SIG-M5 treated with dmso at 0.1 percent for 504 hours (cell line): ENCODE measurements at regions not wholly inside any gene's neighbourhood (a gene's known extent, or its start where the extent isn't known, plus 50 kb on each side); places are given as distances from the start of the nearest gene placed in this dataset.
"Not testable (repeated sequence)": the region's sequence is repeated elsewhere in the genome, so short reads cannot be mapped to it uniquely, and the experiment has no call there.

Source experiments
- DNase-seq: peaks from one replicate; lab custom pipeline; 2025; ENCODE audit not compliant: unreplicated experiment; lab: John Stamatoyannopoulos, UW

DNA sequence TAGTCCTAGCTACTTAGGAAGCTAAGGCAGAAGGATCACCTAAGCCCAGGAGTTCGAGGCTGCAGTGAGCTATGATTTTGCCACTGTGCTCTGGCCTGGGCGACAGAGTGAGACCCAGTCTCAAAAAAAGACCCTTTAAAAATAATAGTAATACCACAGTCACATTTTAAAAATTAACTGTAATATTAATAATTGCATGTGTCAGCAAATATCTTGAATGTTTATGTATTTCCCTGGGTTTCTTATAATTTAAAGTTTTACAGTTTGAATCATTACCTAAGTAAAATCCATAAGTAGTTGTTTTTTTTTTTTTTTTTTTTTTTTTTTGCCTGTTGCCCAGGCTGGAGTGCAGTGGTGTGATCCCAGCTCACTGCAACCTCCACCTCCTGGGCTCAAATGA, 69.2 kb downstream of the LYZL2 start:
- no peak for DNase-seq

DNA sequence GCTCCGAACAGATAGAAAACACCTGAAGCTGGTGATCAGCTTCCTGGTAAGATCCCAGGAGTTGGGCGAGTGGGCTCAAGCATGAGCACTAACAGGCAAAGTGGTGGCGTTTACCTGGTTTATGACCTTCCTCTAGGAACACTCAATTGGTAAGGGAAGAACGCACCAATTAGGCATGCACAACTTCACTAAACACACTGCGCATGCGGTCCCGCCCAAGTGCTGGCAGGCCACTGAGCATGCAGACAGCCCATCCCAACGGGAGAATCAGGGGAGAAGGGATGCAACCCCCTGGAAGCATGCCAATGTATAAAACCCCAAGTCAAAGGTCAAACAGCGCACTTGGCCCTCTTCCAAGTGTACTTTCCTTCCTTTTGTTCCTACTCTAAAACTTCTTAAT, 70.4 kb downstream of the LYZL2 start:
- DNase-seq = no peak

DNA sequence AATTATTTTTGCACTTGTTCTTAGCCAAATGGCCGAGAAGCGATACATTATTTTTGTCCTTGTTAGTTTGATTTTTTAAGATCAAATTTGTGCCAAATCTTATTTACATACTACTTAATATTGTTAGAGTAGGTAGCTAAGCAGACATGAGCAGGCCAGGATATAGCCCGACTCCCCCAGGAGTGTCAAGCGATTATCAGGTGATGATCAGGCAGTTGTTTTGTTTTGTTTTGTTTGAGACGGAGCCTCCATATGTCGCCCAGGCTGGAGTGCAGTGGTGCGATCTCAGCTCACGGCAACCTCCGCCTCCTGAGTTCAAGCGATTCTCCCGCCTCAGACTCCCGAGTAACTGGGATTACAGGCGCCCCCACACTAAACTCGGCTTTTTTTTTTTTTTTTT, 71.1 kb downstream of the LYZL2 start:
- DNase-seq = no peak

DNA sequence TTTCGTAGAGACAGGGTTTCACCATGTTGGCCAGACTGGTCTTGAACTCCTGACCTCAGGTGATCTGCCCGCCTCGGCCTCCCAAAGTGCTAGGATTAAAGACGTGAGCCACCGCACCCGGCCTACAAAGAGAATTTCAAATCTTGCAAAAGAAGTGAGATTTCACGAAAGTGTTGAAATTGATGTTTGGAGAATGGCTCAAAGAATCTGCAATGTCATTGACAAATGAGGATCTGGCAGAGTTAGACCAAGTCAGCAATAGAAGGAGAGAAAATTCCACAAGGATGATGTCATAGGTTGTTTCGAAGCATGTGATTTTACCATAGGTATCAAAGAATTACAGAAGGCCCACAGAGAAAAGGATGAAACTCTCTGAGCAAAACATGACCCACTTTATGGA, 71.7 kb downstream of the LYZL2 start:
- peak; percentile 37 for DNase-seq

DNA sequence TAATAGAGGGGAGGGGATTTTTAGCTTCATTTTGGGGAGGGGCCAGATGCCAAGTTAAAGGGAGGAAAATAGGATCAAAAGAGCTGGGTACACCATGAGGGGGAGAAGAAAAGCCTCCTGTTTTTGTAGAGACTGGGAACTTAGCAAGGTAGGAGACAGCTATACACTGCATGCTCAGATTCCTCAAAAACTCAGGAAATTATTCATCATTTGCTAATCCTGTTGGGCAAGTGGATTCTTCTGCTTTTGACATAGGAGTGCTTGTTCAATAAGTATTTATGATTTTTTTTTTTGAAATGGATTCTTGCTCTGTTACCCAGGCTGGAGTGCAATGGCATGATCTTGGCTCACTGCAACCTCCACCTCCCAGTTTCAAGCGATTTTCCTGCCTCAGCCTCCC, 73.4 kb downstream of the LYZL2 start:
- DNase-seq = no peak

DNA sequence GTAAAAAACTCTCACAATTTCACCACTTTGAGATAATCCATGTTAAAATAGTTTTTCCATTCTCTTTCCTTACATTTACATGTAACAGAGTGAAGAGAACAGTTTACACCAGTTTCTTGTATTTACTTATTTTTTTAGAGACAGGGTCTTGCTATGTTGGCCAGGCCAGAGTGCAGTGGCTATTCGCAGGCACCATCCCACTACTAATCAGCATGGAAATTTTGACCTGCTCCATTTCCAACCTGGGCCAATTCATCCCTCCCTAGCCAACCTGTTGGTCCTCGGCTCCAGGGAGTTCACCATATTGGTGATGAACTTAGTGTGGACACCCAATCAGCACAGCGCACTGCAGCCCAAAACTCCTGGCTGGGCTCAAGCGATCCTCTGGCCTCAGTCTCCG, 74.1 kb downstream of the LYZL2 start:
- DNase-seq = no peak

DNA sequence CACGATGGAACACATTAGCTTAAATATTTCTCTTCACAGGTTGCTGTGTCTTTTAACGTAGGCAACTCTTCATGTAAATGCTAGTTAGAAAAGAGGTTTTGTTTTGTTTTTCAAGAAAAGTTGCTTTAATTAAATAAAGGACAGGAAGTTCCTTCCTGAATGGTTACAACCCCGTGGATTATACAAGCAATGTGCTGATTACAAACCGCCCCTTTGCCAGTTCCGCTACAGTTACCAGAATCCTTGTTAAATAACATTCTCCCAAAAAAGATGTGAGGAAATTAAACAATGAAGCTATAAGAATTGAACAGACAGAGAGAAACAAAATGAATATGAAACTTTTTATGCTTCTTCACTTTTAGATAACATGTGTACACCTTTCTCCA, 75.1 kb downstream of the LYZL2 start:
- no peak for DNase-seq

DNA sequence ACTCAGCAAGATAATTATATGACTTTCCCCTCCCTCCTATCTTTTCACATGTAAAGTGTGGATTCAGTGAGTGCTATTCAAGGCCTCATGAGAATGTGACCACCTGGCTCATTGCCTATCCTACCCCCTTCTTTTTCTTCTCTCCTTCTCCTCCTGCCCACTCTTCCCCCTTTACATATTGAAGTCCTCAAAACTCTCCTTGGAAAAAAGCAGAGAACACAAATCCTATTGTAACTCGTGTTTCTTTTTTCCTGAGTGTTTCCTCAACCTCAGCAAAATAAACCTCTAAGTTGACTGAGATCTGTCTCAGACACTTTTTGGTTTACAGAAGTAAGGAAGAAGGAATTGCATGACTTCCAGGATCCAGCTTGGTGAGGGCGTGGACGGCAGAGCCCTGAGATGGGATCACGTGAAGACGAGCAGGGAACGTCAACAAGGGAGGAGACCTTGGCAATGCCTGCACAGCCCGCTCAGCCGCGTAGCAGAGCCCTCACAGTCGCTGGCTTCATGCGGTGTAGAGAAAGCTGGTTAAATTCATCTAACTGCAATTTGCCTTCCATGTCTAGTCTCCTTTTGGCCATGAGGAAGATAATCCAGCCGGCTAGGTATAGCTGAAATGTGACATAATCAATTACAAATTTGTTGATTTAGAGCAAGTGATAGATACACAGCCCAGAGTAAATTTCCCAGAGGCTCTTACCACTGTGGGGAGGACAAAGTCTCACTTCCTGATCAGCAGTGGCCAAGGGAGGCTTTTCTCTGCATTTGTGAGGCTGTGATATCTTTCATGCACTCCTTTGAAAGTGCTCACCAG, 75.7 kb downstream of the LYZL2 start:
- no peak for DNase-seq

DNA sequence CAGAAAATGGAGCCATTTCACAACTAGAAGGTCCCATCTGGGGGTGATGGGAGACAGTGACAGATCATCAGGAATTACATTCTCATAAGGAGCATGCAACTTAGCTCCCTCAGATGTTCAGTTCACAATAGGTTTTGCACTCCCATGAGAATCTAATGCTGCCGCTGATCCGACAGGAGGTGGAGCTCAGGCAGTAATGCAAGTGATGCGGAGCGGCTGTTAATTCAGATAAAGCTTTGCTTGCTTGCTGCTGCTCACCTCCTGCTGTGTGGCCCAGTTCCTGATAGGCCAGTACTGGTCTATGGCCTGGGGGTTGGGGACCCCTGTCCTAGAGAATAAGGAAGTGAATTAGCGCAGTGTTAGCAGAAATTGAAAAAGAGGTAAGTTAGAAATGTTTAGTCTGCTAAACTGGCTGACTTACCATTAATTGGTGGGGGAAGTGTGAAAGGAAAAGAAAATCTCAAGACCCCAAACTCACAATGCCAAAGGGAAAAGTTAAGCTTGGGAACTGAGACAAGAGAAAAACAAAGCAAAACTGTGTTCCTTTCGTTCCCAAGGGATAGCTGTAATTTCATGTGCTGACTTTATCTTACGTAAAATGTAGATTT, 76.4 kb downstream of the LYZL2 start:
- DNase-seq = no peak

DNA sequence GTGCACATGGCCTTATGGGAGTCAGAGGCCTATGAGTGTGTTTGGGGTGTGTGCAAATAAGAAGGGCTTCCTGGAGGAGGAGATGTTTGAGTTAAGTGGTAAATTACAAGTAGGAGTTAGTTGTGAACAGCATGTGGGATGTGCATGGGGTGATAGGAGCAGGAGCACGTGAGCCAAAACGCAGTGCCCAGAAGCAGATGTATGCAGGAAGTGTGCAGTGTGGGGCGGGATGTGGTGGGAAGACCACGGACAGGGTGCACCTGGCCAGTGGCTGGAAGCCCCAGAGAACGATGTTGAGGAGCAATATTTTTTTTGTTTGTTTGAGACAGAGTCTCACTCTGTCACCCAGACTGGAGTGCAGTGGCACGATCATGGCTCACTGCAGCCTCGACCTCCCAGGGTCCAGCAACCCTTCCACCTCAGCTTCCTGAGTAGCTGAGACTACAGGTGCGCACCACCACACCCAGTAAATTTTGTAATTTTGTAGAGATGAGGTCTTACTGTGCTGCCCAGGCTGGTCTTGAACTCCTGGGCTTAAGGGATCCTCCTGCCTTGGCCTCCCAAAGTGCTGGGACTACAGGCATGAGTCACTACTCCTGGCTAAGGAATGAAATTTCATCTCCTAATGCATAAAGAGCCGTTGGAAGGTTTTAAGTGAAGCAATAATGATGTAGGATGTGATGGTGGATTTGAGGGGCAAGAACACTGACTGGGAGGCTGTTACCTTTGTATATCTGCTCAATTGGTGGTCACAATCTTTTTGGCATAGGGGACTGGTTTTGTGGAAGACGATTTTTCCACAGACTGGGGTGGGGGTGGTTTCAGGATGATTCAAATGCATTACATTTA, 78.4 kb downstream of the LYZL2 start:
- no peak for DNase-seq

DNA sequence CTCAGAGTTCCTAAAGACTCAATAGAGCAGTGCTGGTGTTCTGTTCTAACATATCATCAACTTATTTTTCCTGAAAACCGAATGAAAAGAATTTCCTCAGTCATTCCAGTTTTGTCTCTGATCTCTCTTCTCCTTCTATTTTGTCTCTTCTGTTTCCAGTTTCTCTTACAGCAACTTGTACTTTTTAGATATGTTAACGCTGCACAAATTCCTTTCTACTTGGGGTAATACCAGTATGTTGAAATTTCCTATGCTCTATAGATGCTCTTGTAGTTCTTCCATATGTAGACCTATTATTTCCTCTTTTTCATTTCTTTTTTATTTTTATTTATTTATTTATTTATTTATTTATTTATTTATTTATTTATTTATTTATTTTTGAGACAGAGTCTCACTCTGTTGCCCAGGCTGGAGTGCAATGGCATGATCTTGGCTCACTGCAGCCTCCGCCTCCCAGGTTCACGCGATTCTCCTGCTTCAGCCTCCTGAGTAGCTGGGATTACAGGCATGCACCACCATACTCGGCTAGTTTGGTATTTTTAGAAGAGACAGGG, 80.3 kb downstream of the LYZL2 start:
- not testable (repeated sequence) for DNase-seq

DNA sequence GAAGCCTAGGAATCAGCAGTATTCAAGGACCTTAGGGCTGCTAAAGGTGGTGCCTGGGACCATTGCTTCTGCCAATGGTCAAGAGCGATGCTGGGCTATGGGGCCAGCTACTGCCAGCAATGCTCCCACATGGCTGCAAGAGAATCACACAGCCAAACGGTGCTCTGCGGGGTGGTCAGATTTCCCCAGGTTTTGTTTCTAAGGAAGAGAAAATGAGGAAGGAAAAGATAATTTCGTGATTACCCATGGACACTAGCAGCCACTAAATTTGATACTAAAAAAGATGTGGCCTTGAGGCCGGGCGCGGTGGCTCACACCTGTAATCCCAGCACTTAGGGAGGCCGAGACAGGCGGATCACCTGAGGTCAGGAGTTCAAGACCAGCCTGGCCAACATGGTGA, 83.0 kb downstream of the LYZL2 start:
- no peak for DNase-seq

DNA sequence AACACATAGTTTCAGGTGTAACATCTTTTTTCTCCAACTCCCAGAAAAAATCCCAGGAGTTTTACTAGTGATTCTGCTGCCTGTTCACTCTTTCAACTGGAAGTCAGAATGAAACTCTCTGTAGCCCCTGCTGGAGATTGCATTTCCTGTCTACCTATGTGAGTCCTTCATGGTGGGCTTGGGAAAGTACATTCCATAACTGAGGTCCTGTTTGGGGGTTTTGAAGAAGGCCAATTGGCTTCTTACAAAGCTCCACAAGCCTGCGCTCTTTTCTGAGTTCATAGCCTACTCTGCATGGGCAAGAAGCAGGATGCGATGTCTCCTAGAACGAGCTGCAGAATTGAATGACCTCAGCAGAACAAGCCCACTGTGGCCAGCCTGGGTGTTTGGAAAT, 86.7 kb downstream of the LYZL2 start:
- no peak for DNase-seq

DNA sequence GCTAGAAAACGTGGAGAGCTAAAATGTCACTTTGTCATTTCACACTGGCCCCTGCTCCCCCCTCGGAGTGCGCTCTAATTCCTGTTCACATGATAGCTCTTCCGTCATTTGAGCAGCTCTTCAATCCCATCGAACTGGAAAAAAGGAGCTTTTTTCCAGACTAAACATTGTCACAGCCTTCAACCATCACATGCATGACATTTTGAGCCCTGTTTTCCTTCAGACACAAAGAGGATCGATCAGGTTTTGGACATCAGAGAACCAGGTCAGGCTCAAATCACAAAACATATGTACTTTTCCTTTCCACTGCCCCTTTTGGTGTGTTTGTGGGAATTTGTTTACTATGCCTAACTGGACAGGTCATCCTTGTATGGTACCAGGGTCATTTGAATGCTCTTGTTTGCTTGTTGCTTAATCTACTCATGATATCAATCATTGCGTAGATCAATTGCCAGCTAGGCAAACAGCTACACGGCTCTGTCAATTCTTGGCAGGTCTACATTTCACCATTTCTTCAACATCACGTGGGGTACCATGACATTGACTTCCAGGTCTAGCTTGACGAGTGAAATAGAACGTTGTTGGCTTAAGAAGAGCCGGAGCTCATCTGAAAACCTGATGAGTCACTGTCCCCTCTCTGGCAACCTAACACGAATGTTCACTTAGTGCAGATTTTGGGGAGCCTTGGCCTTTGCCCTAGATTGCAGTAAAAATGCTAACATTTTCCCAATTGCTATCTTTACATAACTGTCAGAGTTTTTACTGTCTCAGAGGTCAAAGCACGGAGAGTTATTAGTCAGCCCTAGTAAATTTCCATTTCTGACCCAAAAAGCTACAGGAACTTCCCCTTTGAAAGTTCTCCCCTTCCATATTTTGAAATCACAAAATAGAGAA, 87.3 kb downstream of the LYZL2 start:
- peak; percentile 91 for DNase-seq

DNA sequence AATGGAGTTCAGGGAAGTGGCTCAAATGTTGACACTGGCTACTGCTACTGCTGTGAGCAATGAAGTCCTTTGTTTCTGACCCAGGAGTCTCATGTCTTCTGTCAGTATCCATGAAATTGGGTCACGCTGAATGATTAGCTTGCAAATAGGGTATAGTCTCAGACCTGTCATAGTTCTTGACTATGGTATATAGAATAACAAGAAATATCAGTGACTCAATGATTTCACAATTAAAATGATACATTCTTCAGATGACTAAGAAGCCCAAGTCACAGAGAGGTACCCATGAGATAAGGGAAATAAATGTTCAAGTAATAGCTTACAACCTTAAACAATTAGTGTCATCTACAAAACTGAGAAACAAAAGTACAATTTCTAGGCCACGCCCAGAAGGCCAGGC, 89.3 kb downstream of the LYZL2 start:
- DNase-seq = no peak

DNA sequence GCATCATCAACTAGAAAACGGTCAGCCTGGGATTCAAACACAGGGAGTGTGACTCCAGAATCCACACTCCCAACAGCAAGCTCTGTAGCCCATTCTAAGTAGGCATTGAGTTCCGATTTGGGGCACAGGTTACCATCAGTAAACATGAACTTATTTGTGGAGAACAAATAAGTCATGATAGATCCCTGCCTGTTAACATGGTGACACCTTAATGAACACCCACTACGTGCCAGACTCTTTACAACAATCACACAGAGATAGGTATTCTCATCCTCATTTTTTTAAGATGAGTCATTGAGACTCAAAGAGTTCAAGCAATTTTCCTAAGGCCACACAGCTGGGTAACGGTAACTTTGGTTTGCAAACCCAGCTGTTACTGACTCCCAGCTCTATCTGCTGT, 91.5 kb downstream of the LYZL2 start:
- DNase-seq = no peak

DNA sequence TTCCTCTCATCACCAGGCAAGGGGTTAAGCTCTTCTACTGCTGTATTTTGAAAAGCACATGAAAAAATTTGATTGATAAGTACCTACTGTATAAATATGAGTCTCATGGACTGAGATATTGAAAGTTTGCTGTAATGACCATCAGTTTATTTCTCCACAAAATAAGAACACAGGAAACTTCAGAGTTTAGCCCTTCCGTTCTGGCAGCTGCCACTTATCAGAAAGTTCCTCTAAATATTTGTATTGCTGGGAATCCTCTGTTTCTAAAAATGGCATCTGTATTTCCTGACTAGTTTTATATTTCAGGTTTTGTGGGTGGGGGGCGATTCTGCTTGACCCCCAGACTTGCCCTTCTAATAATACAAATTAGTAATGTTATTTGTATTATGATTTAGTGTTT, 92.0 kb downstream of the LYZL2 start:
- DNase-seq = no peak

DNA sequence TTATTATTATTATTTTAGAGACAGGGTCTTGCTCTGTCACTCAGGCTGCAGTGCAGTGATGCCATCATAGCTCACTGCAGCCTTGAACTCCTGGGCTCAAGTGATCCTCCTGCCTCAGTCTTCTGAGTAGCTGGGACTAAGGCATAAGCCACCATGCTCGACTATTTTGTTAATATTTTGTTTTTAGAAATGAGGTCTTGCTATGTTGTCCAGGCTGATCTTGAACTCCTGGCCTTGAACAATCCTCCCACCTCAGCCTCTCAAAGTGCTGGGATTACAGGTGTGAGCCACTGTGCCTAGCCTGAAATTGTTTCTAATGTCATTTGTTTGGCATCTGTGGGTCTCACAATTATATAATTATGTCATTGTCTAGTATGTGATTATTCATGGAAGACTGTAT, 92.4 kb downstream of the LYZL2 start:
- DNase-seq = not testable (repeated sequence)

DNA sequence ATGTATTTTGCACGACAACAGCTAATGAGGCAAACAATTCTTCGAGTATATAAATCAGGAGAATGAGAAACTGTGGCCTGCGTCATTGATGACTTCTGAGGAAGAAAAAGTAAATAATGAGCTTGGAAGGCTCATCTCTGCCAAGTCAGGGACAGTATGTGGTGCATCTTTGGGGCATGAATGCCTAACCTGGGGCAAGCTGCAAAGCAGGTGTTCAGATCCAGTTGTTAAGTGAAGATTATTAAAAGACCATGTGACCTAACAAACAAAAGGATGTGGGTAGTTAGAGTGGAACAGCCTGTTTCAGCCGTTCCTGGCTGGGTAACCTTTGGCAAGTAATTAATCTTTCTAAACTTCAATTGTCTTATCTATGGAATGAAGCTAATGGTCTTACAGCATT, 93.0 kb downstream of the LYZL2 start:
- DNase-seq = no peak

DNA sequence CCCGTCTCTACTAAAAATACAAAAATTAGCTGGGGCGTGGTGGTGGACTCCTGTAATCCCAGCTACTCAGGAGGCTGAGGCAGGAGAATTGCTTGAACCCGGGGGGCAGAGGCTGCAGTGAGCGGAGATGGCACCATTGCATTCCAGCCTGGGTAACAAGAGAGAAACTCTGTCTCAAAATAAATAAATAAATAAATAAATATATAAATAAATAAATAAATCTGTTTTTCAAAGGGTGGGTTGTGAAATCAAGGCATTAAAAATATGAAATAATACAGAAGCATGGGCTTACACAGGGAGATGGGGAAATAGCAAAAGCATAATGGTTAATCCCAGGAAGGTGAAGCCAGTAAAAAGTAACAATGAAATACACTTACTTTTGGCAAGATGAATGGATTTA, 93.9 kb downstream of the LYZL2 start:
- DNase-seq = no peak
